GM23248 (cell line): ENCODE measurements at regions not wholly inside any gene's neighbourhood (a gene's known extent, or its start where the extent isn't known, plus 50 kb on each side); places are given as distances from the start of the nearest gene placed in this dataset.

ENCODE experiments used
- DNase-seq: peaks from one replicate; pipeline ENCODE4 v3.0.0-alpha.2; 2015
- H2AFZ ChIP-seq: fragments of 200-600 bp; sonication (generic); 2 replicates; pipeline ENCODE4 v1.6.1; 2016; ENCODE audit warnings: antibody characterized with exemption
- H3F3A ChIP-seq: fragments of 200-600 bp; sonication (generic); 2 replicates; pipeline ENCODE4 v1.6.1; 2016; ENCODE audit warnings: mild to moderate bottlenecking, antibody characterized with exemption, mixed run types; ENCODE audit not compliant: insufficient read depth
- H3K27ac ChIP-seq: fragments of 200-600 bp; sonication (generic); 2 replicates; pipeline ENCODE4 v1.5.1; 2016; ENCODE audit warnings: mild to moderate bottlenecking
- H3K27me3 ChIP-seq: fragments of 200-600 bp; sonication (generic); replicated peaks from 2 replicates; pipeline ENCODE4 v1.6.1; 2016; ENCODE audit warnings: mild to moderate bottlenecking; ENCODE audit not compliant: insufficient read depth
- H3K36me3 ChIP-seq: fragments of 200-600 bp; sonication (generic); 2 replicates; pipeline ENCODE4 v1.6.1; 2016; ENCODE audit warnings: low read depth, mild to moderate bottlenecking
- H3K4me1 ChIP-seq: fragments of 200-600 bp; sonication (generic); 2 replicates; pipeline ENCODE4 v1.6.1; 2016; ENCODE audit warnings: mild to moderate bottlenecking; ENCODE audit not compliant: insufficient read depth
- H3K4me2 ChIP-seq: fragments of 200-600 bp; sonication (generic); one replicate; pipeline ENCODE4 v1.6.1; 2016; ENCODE audit warnings: mild to moderate bottlenecking; ENCODE audit not compliant: unreplicated experiment
- H3K4me3 ChIP-seq: fragments of 200-600 bp; sonication (generic); 2 replicates; pipeline ENCODE4 v1.5.1; 2016; ENCODE audit warnings: mild to moderate bottlenecking
- H3K79me2 ChIP-seq: fragments of 200-600 bp; sonication (generic); 2 replicates; pipeline ENCODE4 v1.6.1; 2016; ENCODE audit warnings: mild to moderate bottlenecking; ENCODE audit not compliant: insufficient read depth
- H3K9ac ChIP-seq: fragments of 200-600 bp; sonication (generic); 2 replicates; pipeline ENCODE4 v1.6.1; 2016; ENCODE audit warnings: mild to moderate bottlenecking
- H3K9me2 ChIP-seq: fragments of 200-600 bp; sonication (generic); 2 replicates; pipeline ENCODE4 v1.6.1; 2016; ENCODE audit warnings: mixed run types, mild to moderate bottlenecking, moderate library complexity; ENCODE audit not compliant: insufficient read depth
- H3K9me3 ChIP-seq: fragments of 200-600 bp; sonication (generic); one replicate; pipeline ENCODE4 v1.6.1; 2017; ENCODE audit warnings: low read depth
- H4K20me1 ChIP-seq: fragments of 200-600 bp; sonication (generic); 2 replicates; pipeline ENCODE4 v1.6.0; 2016; ENCODE audit not compliant: insufficient read depth
- EZH2 ChIP-seq: fragments of 200-600 bp; sonication (generic); IDR thresholded peaks from 2 replicates; pipeline ENCODE4 v1.6.1; 2018; ENCODE audit warnings: antibody characterized with exemption, mild to moderate bottlenecking; ENCODE audit not compliant: insufficient read depth, poor library complexity, severe bottlenecking
- EZH2phosphoT487 ChIP-seq: fragments of 200-600 bp; sonication (generic); IDR thresholded peaks from 2 replicates; pipeline ENCODE4 v1.6.1; 2018; ENCODE audit warnings: antibody characterized with exemption, moderate library complexity, mild to moderate bottlenecking, low read depth; ENCODE audit not compliant: insufficient read depth
- WGBS, 2 experiments: methylation state at CpG; one replicate each; pipeline ENCODE4 v1.1.6; 2015 to 2017; ENCODE audit warnings: low lambda C conversion rate in 2 of 2, low coverage in 1 of 2; ENCODE audit errors: missing lambda C conversion rate in 2 of 2; 5-methylcytosine and 5-hydroxymethylcytosine counted together
- in situ Hi-C: fragments of 300-500 bp; cut with MboI; formaldehyde crosslinking; loops from 2 replicates; pipeline ENCODE4 v1.15.0; 2020

DNA sequence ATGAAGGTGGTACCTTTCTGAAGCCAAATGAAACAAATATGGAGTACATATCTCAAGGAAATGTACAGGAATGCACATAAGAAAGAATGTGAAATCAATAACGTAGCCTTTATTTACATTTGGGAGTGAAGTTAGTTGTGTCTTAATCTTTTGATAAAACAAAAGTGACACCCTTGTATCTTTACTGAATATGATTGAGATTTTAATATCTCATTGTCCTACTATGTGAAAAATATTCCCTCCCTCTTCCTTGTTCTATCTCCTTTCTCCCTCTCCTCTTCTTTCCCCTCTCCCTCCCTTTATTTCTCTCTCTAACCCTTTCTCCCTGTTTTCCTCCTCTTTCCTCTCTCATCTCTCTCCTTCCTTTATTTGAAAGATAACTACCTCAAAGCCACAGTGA is 89.1 kb downstream of the PTCHD4 start:
- no peaks in the 10 kb centered on the region for H3K36me3 ChIP-seq
- H3F3A ChIP-seq, result no peaks in the 10 kb centered on the region
- H4K20me1 ChIP-seq, result no peaks in the 10 kb centered on the region
- 42% methylated on average over 1 of the region's 1 CpG for WGBS, 2 experiments
- no peak overlapping the region for H3K9ac ChIP-seq
- DNase-seq, result no peak
- no peaks in the 10 kb centered on the region for H3K27me3 ChIP-seq
- in situ Hi-C loops, result no loop called here
- H3K9me2 ChIP-seq, result no peaks in the 10 kb centered on the region; the same call in 1 of the 2 replicates
- no peaks in the 10 kb centered on the region for H3K9me3 ChIP-seq
- no peak for TF ChIP-seq EZH2phosphoT487
- H3K79me2 ChIP-seq, result no peaks in the 10 kb centered on the region
- H3K4me1 ChIP-seq, result no peaks in the 10 kb centered on the region
- no peak overlapping the region for H3K27ac ChIP-seq
- H3K4me2 ChIP-seq, result no peak overlapping the region
- H3K4me3 ChIP-seq, result no peak overlapping the region
- no peak overlapping the region for H2AFZ ChIP-seq

- Histone ChIP-seq H3K79me2 (no peaks in the 10 kb centered on the region), H2AFZ (no peak overlapping the region), H3K9me2 (no peaks in the 10 kb centered on the region), H3F3A (no peaks in the 10 kb centered on the region), H4K20me1 (no peaks in the 10 kb centered on the region), H3K27ac (no peak overlapping the region), H3K4me3 (no peak overlapping the region), H3K4me2 (no peak overlapping the region), H3K9me3 (no peaks in the 10 kb centered on the region), H3K9ac (no peak overlapping the region), H3K27me3 (no peaks in the 10 kb centered on the region), H3K4me1 (no peaks in the 10 kb centered on the region), H3K36me3 (no peaks in the 10 kb centered on the region)
- TF ChIP-seq EZH2phosphoT487 (no peak), EZH2 (no peak)
- 21 to 29% methylated on average over 5 of the region's 5 CpGs for WGBS, 2 experiments
- in situ Hi-C loops, result no loop called here
- DNase-seq, result no peak
Measured at GRCh38 chr6:48016020-48016755, 94.8 kb downstream of the PTCHD4 start.

GRCh38 chr6:47992809-47993208 is 118.2 kb downstream of the PTCHD4 start:
- H3K4me3 ChIP-seq, result no peak overlapping the region
- H3K27ac ChIP-seq, result no peak overlapping the region
- no peaks in the 10 kb centered on the region for H3K9me2 ChIP-seq
- no peak for DNase-seq
- no peaks in the 10 kb centered on the region for H3K9me3 ChIP-seq
- in situ Hi-C loops, result no loop called here
- WGBS, 2 experiments, result 12 to 18% methylated on average over 3 of the region's 3 CpGs
- no peaks in the 10 kb centered on the region for H3K36me3 ChIP-seq
- no peaks in the 10 kb centered on the region for H3F3A ChIP-seq
- no peak overlapping the region for H3K9ac ChIP-seq
- no peaks in the 10 kb centered on the region for H4K20me1 ChIP-seq
- TF ChIP-seq EZH2phosphoT487, result no peak
- no peak for TF ChIP-seq EZH2
- H2AFZ ChIP-seq, result no peak overlapping the region
- no peaks in the 10 kb centered on the region for H3K4me1 ChIP-seq
- H3K4me2 ChIP-seq, result no peak overlapping the region
- H3K27me3 ChIP-seq, result no peaks in the 10 kb centered on the region
- no peaks in the 10 kb centered on the region for H3K79me2 ChIP-seq

- Histone ChIP-seq H3K9me3 (no peaks in the 10 kb centered on the region), H3K36me3 (no peaks in the 10 kb centered on the region), H3K79me2 (no peaks in the 10 kb centered on the region), H3K9me2 (no peaks in the 10 kb centered on the region), H3K4me1 (no peaks in the 10 kb centered on the region), H3K27me3 (no peaks in the 10 kb centered on the region), H2AFZ (no peak overlapping the region), H4K20me1 (no peaks in the 10 kb centered on the region), H3F3A (no peaks in the 10 kb centered on the region), H3K4me2 (no peak overlapping the region), H3K27ac (no peak overlapping the region), H3K4me3 (no peak overlapping the region), H3K9ac (no peak overlapping the region)
- no peak for TF ChIP-seq EZH2
- no peak for TF ChIP-seq EZH2phosphoT487
- 25 to 31% methylated on average over 2 of the region's 2 CpGs for WGBS, 2 experiments
- no peak for DNase-seq
- in situ Hi-C loops, result no loop called here
Measured at GRCh38 chr6:47983491-47983890, 127.5 kb downstream of the PTCHD4 start.

- no peaks in the 10 kb centered on the region for H3K36me3 ChIP-seq
- H3K9ac ChIP-seq, result no peak overlapping the region
- no peak overlapping the region for H2AFZ ChIP-seq
- no peaks in the 10 kb centered on the region for H3K9me3 ChIP-seq
- H3F3A ChIP-seq, result no peaks in the 10 kb centered on the region
- no peak overlapping the region for H3K4me3 ChIP-seq
- no peaks in the 10 kb centered on the region for H3K79me2 ChIP-seq
- no peaks in the 10 kb centered on the region for H3K9me2 ChIP-seq
- no peak overlapping the region for H3K27ac ChIP-seq
- H4K20me1 ChIP-seq, result no peaks in the 10 kb centered on the region
- H3K4me2 ChIP-seq, result no peak overlapping the region
- DNase-seq, result no peak
- H3K27me3 ChIP-seq, result no peaks in the 10 kb centered on the region
- no peak for TF ChIP-seq EZH2phosphoT487
- no peak for TF ChIP-seq EZH2
- in situ Hi-C loops, result no loop called here
- H3K4me1 ChIP-seq, result no peaks in the 10 kb centered on the region
Measured at GRCh38 chr6:47977314-47977713, 133.7 kb downstream of the PTCHD4 start.
